Thymus (tissue), 11 donors: ENCODE measurements at regions not wholly inside any gene's neighbourhood (a gene's known extent, or its start where the extent isn't known, plus 50 kb on each side); places are given as distances from the start of the nearest gene placed in this dataset.
A peak's percentile ranks its signal among the peaks of the same experiment; 100 is the strongest.

Experiments
- DNase-seq, 9 donors: peaks; one replicate each; pipeline ENCODE4 v3.0.0-alpha.2; 2013; ENCODE audit warnings: low spot score in 9 of 9, low read depth in 6 of 9, missing footprints in 1 of 9
- H3K27ac ChIP-seq, 2 donors: one replicate each; pipeline ENCODE4 v1.5.1; 2013; ENCODE audit warnings: control low read depth in 1 of 2, low read depth in 1 of 2, low read length in 1 of 2, mild to moderate bottlenecking in 1 of 2, moderate library complexity in 1 of 2
- H3K27me3 ChIP-seq, 2 donors: one replicate each; pipeline ENCODE4 v1.5.1; 2013; ENCODE audit warnings: low read length in 1 of 2; ENCODE audit not compliant: control insufficient read depth in 2 of 2, insufficient read depth in 1 of 2
- H3K36me3 ChIP-seq, 2 donors: one replicate each; pipeline ENCODE4 v1.5.1; 2013; ENCODE audit warnings: low read length in 1 of 2, mild to moderate bottlenecking in 1 of 2, moderate library complexity in 1 of 2; ENCODE audit not compliant: control insufficient read depth in 2 of 2, insufficient read depth in 2 of 2
- H3K4me1 ChIP-seq, 2 donors: one replicate each; pipeline ENCODE4 v1.5.1; 2013; ENCODE audit warnings: low read length in 2 of 2; ENCODE audit not compliant: control insufficient read depth in 2 of 2, insufficient read depth in 2 of 2
- H3K4me3 ChIP-seq, 2 donors: one replicate each; pipeline ENCODE4 v1.5.1; 2013; ENCODE audit warnings: low read length in 2 of 2, control low read depth in 1 of 2, mild to moderate bottlenecking in 1 of 2
- H3K9me3 ChIP-seq, 2 donors: one replicate each; pipeline ENCODE4 v1.5.1; 2013; ENCODE audit warnings: low read length in 1 of 2, mild to moderate bottlenecking in 1 of 2; ENCODE audit not compliant: control insufficient read depth in 2 of 2, insufficient read depth in 1 of 2
- WGBS: extraction: QIAGEN DNeasy Blood & Tissue Kit; methylation state at CpG from one replicate; pipeline ENCODE4 v1.1.7; 2013; 5-methylcytosine and 5-hydroxymethylcytosine counted together
- donor health status: healthy.

DNA sequence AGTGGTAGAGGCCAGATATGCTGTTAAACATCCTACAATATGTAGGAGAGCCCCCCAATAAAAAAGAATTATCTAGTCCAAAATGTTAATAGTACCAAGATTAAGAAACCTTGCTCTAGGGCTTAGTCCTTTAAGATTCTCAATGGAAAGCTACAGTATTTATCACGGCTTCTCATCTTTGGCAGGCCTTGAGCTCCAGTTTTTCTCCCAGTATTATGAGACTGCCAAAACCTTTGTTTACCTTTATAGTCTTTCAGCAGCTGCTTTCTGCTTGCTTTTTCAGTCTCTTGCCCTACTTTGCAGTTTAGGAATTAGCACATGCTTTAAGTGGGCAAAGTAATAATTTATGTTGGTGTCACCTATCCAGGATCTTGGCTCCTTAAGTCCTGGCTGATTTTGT lies 59.7 kb downstream of the NHLRC1 start:
- WGBS = 53% methylated on average over 1 of the region's 1 CpG
- Histone ChIP-seq H3K9me3 (no peaks in the 10 kb centered on the region), H3K4me3 (no peak overlapping the region), H3K27ac (no peak overlapping the region), H3K4me1 (no peaks in the 10 kb centered on the region), H3K27me3 (no peaks in the 10 kb centered on the region), H3K36me3 (no peaks in the 10 kb centered on the region)
- no peak for DNase-seq

DNA sequence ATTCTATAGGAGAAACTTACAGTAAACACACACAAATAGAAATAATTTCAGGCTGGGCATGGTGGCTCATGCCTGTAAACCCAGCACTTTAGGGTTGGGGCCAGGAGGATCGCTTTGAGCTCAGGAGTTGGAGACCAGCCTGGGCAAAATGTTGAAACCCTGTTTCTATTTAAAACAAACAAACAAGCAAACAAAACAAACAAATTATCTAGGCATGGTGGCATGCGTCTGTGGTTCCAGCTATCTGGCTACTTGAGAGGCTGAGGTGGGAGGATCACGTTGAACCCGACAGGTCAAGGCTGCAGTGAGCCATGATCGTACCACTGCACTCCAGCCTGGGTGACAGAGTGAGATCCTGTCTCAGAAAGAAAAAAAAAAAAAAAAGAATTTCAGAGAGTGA lies 64.0 kb downstream of the NHLRC1 start:
- 97% methylated on average over 5 of the region's 5 CpGs for WGBS
- no peak for DNase-seq

DNA sequence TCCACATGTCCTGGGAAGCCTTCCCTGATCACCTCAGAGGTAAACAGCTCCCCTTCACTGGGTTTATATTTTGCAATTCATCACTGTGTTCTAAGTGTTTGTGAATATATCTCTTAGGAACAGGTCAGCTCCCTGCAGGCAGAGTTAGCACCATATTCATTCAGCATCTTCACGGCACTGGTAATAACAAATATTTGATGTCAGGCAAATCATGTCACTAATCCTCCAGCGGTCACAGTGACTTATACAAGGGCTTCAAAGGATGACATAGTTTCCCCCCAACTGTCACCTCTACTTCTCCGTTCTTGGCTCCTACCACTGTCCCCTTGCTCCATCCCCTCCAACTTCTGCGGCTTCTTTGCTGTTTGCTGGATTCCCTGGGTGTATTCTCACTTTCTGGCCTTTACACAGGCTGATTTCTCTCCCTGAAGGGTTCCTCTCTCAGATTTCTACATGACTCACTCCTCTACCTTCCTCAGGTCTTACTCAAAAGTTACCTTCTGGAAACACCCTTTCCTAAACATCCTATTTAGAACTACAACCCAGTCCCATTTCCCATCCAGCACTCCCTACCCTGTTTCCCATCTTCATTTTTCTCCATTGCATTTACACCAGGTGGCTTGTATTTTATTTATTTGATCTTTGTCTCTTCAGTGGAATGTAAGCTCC lies 66.6 kb downstream of the NHLRC1 start:
- Histone ChIP-seq H3K36me3 (no peaks in the 10 kb centered on the region), H3K9me3 (no peaks in the 10 kb centered on the region), H3K27ac (no peak overlapping the region), H3K27me3 (no peaks in the 10 kb centered on the region), H3K4me3 (no peak overlapping the region), H3K4me1 (no peaks in the 10 kb centered on the region)
- WGBS = over 99% methylated on average over 4 of the region's 4 CpGs
- DNase-seq = no peak

More for the DNA sequence above, 64.0 kb downstream of the NHLRC1 start:
- Histone ChIP-seq H3K36me3 (no peaks in the 10 kb centered on the region), H3K4me1 (no peaks in the 10 kb centered on the region), H3K4me3 (no peak overlapping the region), H3K27ac (no peak overlapping the region), H3K9me3 (no peaks in the 10 kb centered on the region), H3K27me3 (no peaks in the 10 kb centered on the region)

DNA sequence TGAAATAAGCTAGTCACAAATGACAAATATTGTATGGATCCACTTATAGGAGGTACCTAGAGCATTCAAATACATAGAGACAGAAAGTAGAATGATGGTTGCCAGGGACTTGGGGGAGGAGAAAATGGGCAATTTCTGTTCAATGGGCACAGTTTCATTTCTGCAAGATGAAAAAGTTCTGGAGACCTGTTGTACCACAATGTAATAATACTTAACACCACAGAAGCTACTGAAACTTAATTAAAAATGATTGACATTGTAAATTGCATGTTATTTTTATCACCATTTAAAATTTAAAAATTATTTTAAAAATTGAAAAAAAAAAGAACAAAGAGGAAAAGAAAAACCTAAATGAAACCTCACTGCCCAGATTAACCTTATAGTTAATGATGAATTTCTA lies 67.4 kb downstream of the NHLRC1 start:
- Histone ChIP-seq H3K4me1 (no peaks in the 10 kb centered on the region), H3K4me3 (no peak overlapping the region), H3K27ac (no peak overlapping the region), H3K9me3 (no peaks in the 10 kb centered on the region), H3K27me3 (no peaks in the 10 kb centered on the region), H3K36me3 (no peaks in the 10 kb centered on the region)
- no peak for DNase-seq

DNA sequence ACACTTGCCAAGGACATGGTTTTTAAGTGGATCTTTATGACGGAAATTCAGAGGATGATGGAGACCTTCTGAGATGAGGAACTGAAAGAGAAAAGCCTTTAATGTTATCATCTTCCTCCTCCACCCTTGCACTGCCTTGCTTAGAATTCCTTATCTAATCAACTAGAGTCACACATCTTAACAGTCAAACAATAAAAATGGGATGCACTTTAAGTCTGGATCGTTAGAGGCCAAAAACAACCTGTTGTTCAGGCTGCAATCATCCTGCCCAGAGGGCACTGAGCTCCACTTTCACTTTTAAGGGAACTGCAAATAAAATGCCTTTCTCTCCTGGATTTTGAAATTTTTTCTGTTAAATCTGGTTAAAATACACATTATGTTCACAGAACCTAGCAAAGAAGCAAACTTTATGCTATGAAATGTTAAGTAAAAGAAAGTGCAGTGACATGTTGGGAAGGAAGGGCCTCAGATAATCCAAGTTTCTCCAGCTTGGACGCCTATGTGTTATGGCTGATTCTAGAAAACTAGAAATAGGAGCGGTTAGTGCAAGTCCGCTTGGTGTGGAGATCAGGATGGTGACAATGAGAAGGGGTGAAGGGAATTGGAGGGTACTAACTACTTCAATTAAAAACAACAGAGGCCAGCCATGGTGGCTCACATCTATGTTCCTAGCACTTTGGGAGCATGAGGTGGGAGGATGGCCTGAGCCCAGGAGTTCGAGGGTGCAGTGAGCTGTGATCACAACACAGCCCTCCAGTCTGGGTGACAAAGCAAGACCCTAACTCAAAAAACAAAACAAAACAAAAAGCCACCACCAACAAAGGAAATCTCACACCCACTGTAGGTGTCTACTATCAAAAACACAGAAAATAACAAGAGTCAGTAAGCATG lies 66.4 kb upstream of the KIF13A start:
- Histone ChIP-seq H3K27ac (peak overlapping the region in 1 of 2 donors; percentile 33), H3K36me3 (no peaks in the 10 kb centered on the region), H3K4me1 (no peaks in the 10 kb centered on the region), H3K4me3 (no peak overlapping the region), H3K27me3 (no peaks in the 10 kb centered on the region), H3K9me3 (no peaks in the 10 kb centered on the region)
- DNase-seq = no peak
- 85% methylated on average over 6 of the region's 6 CpGs for whole genome bisulfite sequencing

DNA sequence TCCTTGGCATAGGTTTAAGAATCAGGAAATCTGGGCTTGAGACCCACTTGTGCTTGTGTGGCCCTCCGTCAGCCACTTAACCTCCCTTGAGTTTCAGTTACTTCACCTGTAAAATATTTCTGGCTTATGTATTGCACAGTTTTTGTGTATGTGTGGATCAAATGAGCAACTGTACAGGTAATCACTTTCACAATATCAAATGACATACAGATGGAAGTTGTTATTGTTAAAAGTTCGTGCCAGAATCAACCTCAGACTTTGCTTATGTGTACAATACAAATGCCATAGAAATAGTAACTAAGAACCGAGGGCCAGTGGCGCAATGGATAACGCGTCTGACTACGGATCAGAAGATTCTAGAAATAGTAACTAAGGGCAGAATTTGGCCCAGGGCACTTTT lies 65.6 kb upstream of the KIF13A start:
- DNase-seq = no peak
- H3K4me3 ChIP-seq = no peak overlapping the region
- H3K9me3 ChIP-seq = no peaks in the 10 kb centered on the region
- no peaks in the 10 kb centered on the region for H3K27me3 ChIP-seq
- 94% methylated on average over 7 of the region's 7 CpGs for WGBS
- H3K27ac ChIP-seq = no peak overlapping the region
- H3K36me3 ChIP-seq = no peaks in the 10 kb centered on the region
- H3K4me1 ChIP-seq = no peaks in the 10 kb centered on the region

DNA sequence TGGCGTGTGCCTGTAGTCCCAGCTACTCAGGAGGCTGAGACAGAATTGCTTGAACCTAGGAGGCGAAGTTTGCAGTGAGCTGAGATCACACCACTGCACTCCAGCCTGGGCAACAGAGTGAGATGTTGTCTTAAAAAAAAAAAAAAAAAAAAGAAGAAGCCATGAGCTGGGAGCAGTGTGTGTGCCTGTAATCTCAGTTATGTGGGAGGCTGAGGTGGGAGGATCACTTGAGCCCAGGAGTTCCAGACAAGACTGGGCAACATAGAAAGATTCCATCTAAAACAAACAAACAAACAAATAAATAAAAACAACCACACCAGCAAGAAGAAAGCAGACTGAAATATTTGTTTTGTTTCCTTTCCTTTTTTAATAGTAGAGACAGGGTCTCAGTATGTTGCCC lies 62.2 kb upstream of the KIF13A start:
- Histone ChIP-seq H3K27me3 (no peaks in the 10 kb centered on the region), H3K4me1 (no peaks in the 10 kb centered on the region), H3K4me3 (no peak overlapping the region), H3K27ac (no peak overlapping the region), H3K36me3 (no peaks in the 10 kb centered on the region), H3K9me3 (no peaks in the 10 kb centered on the region)
- WGBS = 96% methylated on average over 2 of the region's 2 CpGs
- no peak for DNase-seq

DNA sequence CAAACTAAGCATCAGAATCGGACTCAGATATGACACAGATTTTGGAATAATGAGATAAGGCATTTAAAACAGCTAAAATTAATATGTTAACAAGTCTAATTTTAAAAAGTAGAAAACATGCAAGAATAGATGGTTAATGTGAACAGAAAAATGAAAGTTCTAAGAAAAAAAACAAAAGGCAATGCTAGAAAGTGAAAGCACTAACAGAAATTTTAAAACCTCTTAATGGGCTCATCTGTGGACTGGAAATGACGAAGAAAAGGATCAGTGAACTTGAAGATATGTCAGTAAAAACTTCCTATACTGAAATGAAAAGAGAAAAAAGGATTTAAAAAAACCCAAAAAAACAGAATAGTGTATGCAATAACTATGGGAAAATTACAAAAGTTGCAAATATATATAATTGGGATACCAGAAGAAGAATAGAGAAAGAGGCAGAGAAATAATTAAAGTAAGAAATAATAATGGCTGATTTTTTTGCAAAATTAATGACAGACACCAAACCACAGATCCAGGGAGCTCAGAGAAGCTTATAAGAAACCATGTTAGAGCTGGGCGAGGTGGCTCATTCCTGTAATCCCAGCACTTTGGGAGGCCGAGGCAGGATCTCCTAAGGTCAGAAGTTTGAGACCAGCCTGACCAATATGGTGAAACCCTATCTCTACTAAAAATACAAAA lies 61.7 kb upstream of the KIF13A start:
- DNase-seq = no peak
- Histone ChIP-seq H3K27me3 (no peaks in the 10 kb centered on the region), H3K27ac (no peak overlapping the region), H3K4me1 (no peaks in the 10 kb centered on the region), H3K36me3 (no peaks in the 10 kb centered on the region), H3K9me3 (no peaks in the 10 kb centered on the region), H3K4me3 (no peak overlapping the region)
- WGBS = 85% methylated on average over 4 of the region's 4 CpGs

DNA sequence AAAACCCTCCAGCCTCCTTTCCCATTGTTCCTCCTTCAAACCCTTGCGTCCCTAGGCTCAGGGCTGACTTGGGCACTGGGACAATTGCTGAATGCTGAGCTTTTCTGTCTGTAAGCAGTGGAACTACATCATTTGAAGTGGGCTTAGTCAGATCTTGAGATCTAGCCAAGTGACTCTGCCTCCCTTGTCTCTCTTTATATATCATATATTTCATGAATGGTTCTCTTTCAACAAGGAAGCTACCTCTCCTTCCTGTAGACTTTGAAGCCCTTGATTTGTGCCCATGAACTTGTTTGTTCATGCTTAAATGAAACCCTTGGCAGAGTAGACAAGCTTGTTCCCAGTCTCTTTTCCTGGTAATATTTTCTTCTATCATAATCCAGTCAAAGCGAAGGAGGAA lies 60.0 kb upstream of the KIF13A start:
- Histone ChIP-seq H3K4me1 (no peaks in the 10 kb centered on the region), H3K36me3 (no peaks in the 10 kb centered on the region), H3K27me3 (no peaks in the 10 kb centered on the region), H3K9me3 (no peaks in the 10 kb centered on the region), H3K27ac (no peak overlapping the region), H3K4me3 (no peak overlapping the region)
- 94% methylated on average over 2 of the region's 2 CpGs for WGBS
- no peak for DNase-seq
